OCI-LY7 (cell line): ENCODE measurements at regions not wholly inside any gene's neighbourhood (a gene's known extent, or its start where the extent isn't known, plus 50 kb on each side); places are given as distances from the start of the nearest gene placed in this dataset.

ENCODE experiments used
- BruUV-seq: library from RNA; stranded (reverse); fragments of 400-500 nt; replicated peaks from 2 replicates; lab custom pipeline; 2021; lab: Mats Ljungman, UMichigan
- CTCF ChIA-PET: fragments of 300-600 bp; sonication (Branson Sonifier 250); formaldehyde crosslinking; loops from one replicate; lab custom pipeline; 2022; ENCODE audit warnings: antibody characterized with exemption; ENCODE audit not compliant: unreplicated experiment; lab: Charles Lee
- POLR2A ChIA-PET: fragments of 300-600 bp; sonication (Branson Sonifier 250); formaldehyde crosslinking; loops from one replicate; lab custom pipeline; 2022; ENCODE audit warnings: antibody characterized with exemption; lab: Charles Lee
- DNase-seq: peaks from one replicate; pipeline ENCODE4 v3.0.0-alpha.2; 2015; ENCODE audit warnings: low spot score
- H2AFZ ChIP-seq: fragments of 200-600 bp; sonication (generic), shearing (Covaris generic); 2 replicates; pipeline ENCODE4 v1.6.1; 2014; ENCODE audit warnings: mild to moderate bottlenecking, antibody characterized with exemption, low read length, moderate library complexity
- H3K27ac ChIP-seq: fragments of 200-600 bp; sonication (generic); 2 replicates; pipeline ENCODE4 v1.5.1; 2014; ENCODE audit warnings: mixed run types, low read depth, mild to moderate bottlenecking, moderate library complexity, low read length, inconsistent platforms; ENCODE audit not compliant: poor library complexity, severe bottlenecking
- H3K36me3 ChIP-seq: fragments of 200-600 bp; sonication (generic); 2 replicates; pipeline ENCODE4 v1.6.1; 2014; ENCODE audit warnings: mild to moderate bottlenecking, antibody characterized with exemption, low read length, moderate library complexity, mixed read lengths; ENCODE audit not compliant: insufficient read depth
- H3K4me1 ChIP-seq: fragments of 200-600 bp; sonication (generic); 2 replicates; pipeline ENCODE4 v1.5.1; 2014; ENCODE audit warnings: mild to moderate bottlenecking, low read length; ENCODE audit not compliant: insufficient read depth, poor library complexity, severe bottlenecking
- H3K4me2 ChIP-seq: fragments of 200-600 bp; sonication (generic); 2 replicates; pipeline ENCODE4 v1.6.1; 2014; ENCODE audit warnings: mild to moderate bottlenecking, low read length
- H3K4me3 ChIP-seq: fragments of 200-600 bp; sonication (generic); 2 replicates; pipeline ENCODE4 v1.5.1; 2014; ENCODE audit warnings: mild to moderate bottlenecking, low read depth, low read length; ENCODE audit not compliant: poor library complexity, severe bottlenecking
- H3K79me2 ChIP-seq: fragments of 200-600 bp; sonication (generic); 2 replicates; pipeline ENCODE4 v1.6.1; 2016; ENCODE audit warnings: low read depth, mild to moderate bottlenecking, low read length, moderate library complexity, mixed read lengths; ENCODE audit not compliant: insufficient read depth
- H3K9me2 ChIP-seq: fragments of 200-600 bp; sonication (generic); 2 replicates; pipeline ENCODE4 v1.6.1; 2016; ENCODE audit warnings: mild to moderate bottlenecking, low read length, mixed read lengths; ENCODE audit not compliant: insufficient read depth
- H3K9me3 ChIP-seq: fragments of 200-600 bp; sonication (generic); 2 replicates; pipeline ENCODE4 v1.6.1; 2014; ENCODE audit warnings: mild to moderate bottlenecking, mixed run types, low read length, mixed read lengths
- H4K20me1 ChIP-seq: fragments of 200-600 bp; sonication (generic); 2 replicates; pipeline ENCODE4 v1.6.1; 2014; ENCODE audit warnings: mild to moderate bottlenecking, antibody characterized with exemption, low read length, moderate library complexity, mixed read lengths; ENCODE audit not compliant: insufficient read depth
- CTCF ChIP-seq: fragments of 200-600 bp; sonication (generic); conservative IDR thresholded peaks from 2 replicates; pipeline ENCODE4 v1.5.1; 2014; ENCODE audit warnings: mild to moderate bottlenecking, antibody characterized with exemption, low read length, moderate library complexity, mixed read lengths
- EZH2phosphoT487 ChIP-seq: fragments of 200-600 bp; sonication (generic); IDR thresholded peaks from 2 replicates; pipeline ENCODE4 v1.6.1; 2018; ENCODE audit warnings: low read depth, borderline replicate concordance, mild to moderate bottlenecking, mixed run types, antibody characterized with exemption, low read length, moderate library complexity, mixed read lengths
- intact Hi-C: fragments of 100-400 bp; cut with micrococcal nuclease; formaldehyde crosslinking; loops from one replicate; pipeline ENCODE4 v1.10.0; 2022; ENCODE audit not compliant: unreplicated experiment

- intact Hi-C loops, result no loop called here
- TF ChIP-seq EZH2phosphoT487 (no peak), CTCF (no peak)
- Histone ChIP-seq H2AFZ (no peak overlapping the region), H3K4me2 (no peak overlapping the region), H3K79me2 (no peaks in the 10 kb centered on the region), H3K36me3 (no peaks in the 10 kb centered on the region), H3K9me2 (no peaks in the 10 kb centered on the region), H3K4me3 (no peak overlapping the region), H3K27ac (no peak overlapping the region), H4K20me1 (no peaks in the 10 kb centered on the region), H3K9me3 (no peaks in the 10 kb centered on the region), H3K4me1 (no peaks in the 10 kb centered on the region)
- DNase-seq, result no peak
- ChIA-PET CTCF (no interaction called here), POLR2A (interaction anchor here (1.2 kb wide), 1 partner anchor 32 kb away, joined by 5 read pairs; no protein-coding TSS in a partner anchor)
- BruUV-seq, result no TSS peak
Measured at GRCh38 chr4:181271116-181271640, 972.0 kb upstream of the TENM3 start.

GRCh38 chr4:181272422-181272821 lies 970.8 kb upstream of the TENM3 start:
- no peak overlapping the region for H3K27ac ChIP-seq
- no TSS peak for BruUV-seq
- no peaks in the 10 kb centered on the region for H3K9me2 ChIP-seq
- TF ChIP-seq CTCF (no peak), EZH2phosphoT487 (no peak)
- POLR2A ChIA-PET, result no interaction called here
- CTCF ChIA-PET, result no interaction called here
- H3K4me1 ChIP-seq, result no peaks in the 10 kb centered on the region
- intact Hi-C loops, result no loop called here
- no peaks in the 10 kb centered on the region for H4K20me1 ChIP-seq
- H3K36me3 ChIP-seq, result no peaks in the 10 kb centered on the region
- H3K4me2 ChIP-seq, result no peak overlapping the region
- no peak overlapping the region for H3K4me3 ChIP-seq
- H2AFZ ChIP-seq, result no peak overlapping the region
- no peak for DNase-seq
- no peaks in the 10 kb centered on the region for H3K79me2 ChIP-seq
- no peaks in the 10 kb centered on the region for H3K9me3 ChIP-seq

- Histone ChIP-seq H4K20me1 (no peaks in the 10 kb centered on the region), H3K4me1 (no peaks in the 10 kb centered on the region), H3K9me3 (no peaks in the 10 kb centered on the region), H3K36me3 (no peaks in the 10 kb centered on the region), H2AFZ (no peak overlapping the region), H3K4me2 (no peak overlapping the region), H3K4me3 (no peak overlapping the region), H3K9me2 (no peaks in the 10 kb centered on the region), H3K27ac (no peak overlapping the region), H3K79me2 (no peaks in the 10 kb centered on the region)
- BruUV-seq, result no TSS peak
- ChIA-PET CTCF (no interaction called here), POLR2A (interaction anchor here (0.7 kb wide), 1 partner anchor 334 kb away, joined by 3 read pairs; no protein-coding TSS in a partner anchor)
- no peak for TF ChIP-seq CTCF
- TF ChIP-seq EZH2phosphoT487, result no peak
- intact Hi-C loops, result no loop called here
- no peak for DNase-seq
Measured at GRCh38 chr4:181278941-181279340, 964.3 kb upstream of the TENM3 start.
